Stomach (tissue), 4 donors: ENCODE measurements at regions not wholly inside any gene's neighbourhood (a gene's known extent, or its start where the extent isn't known, plus 50 kb on each side); places are given as distances from the start of the nearest gene placed in this dataset.

Experiments used
- EP300 ChIP-seq: sonication (generic); formaldehyde crosslinking; IDR thresholded peaks from one replicate; pipeline ENCODE4 v1.6.1; 2017; ENCODE audit warnings: antibody characterized with exemption
- TF ChIP-seq, protein P1 (sequence below), 7 experiments: fragments of 450-650 bp in 4 of 7; fragments of 200-600 bp in 3 of 7; sonication (generic) in 3 of 7; IDR thresholded peaks; one replicate each; pipeline ENCODE4 v1.5.1; 2016 to 2019; ENCODE audit warnings: antibody characterized with exemption in 7 of 7, control low read depth in 2 of 7, mild to moderate bottlenecking in 1 of 7

DNA sequence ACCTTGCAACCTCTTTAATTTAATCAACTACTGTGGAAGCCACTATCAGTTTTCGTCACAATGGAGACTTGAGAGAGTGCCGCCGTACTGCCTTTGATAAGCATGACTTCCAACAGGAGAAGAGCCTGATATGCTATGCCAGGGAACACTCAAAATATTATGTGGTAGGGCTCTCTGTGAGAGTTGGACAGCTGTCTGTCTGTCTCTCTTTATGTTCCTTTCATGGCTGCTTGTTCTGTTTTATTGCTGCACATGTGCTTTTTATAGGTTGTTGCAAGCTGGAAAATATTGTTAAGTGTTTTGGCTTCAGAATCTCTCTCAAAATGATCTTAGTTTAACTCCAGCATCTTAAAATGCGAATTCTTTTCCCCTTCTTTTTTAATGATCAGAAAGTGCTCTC, 249.4 kb upstream of the RARB start:
- TF ChIP-seq EP300, result no peak
- TF ChIP-seq, protein P1, sequence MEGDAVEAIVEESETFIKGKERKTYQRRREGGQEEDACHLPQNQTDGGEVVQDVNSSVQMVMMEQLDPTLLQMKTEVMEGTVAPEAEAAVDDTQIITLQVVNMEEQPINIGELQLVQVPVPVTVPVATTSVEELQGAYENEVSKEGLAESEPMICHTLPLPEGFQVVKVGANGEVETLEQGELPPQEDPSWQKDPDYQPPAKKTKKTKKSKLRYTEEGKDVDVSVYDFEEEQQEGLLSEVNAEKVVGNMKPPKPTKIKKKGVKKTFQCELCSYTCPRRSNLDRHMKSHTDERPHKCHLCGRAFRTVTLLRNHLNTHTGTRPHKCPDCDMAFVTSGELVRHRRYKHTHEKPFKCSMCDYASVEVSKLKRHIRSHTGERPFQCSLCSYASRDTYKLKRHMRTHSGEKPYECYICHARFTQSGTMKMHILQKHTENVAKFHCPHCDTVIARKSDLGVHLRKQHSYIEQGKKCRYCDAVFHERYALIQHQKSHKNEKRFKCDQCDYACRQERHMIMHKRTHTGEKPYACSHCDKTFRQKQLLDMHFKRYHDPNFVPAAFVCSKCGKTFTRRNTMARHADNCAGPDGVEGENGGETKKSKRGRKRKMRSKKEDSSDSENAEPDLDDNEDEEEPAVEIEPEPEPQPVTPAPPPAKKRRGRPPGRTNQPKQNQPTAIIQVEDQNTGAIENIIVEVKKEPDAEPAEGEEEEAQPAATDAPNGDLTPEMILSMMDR (IDR thresholded peaks at IDR 0.05), result no peak
